ENCODE measurements at regions not wholly inside any gene's neighbourhood (a gene's known extent, or its start where the extent isn't known, plus 50 kb on each side); places are given as distances from the start of the nearest gene placed in this dataset.

DNA sequence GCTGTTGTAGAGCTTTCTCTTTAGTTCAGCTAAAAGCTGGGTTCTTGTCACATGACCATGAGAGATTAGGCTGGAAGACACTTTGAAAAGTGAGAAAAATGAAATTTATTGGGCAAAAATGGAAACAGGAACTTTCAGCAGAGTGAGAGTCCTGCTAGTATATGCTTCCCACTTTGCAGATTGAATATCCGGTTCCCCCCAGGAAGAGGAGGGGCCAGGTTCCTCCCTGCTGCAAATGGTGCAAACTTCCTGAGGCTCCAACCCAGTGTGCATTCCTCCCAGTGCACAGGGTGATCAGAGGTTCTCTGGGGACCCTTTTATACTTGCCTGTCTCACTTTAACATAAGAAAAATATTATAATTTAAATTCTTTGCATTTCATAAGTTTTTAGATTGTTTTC lies 119.9 kb upstream of the SPIN4 start:
- Histone ChIP-seq H3K4me3 (ENCODE audit: low read depth, low read length) (no peak overlapping the region), H2AFZ (ENCODE audit: low read length, unreplicated experiment) (no peak overlapping the region), H3K79me2 (ENCODE audit: control insufficient read depth, insufficient read depth, low read length, unreplicated experiment) (no peaks in the 10 kb centered on the region), H3K27me3 (ENCODE audit: insufficient read depth, low read length) (no peaks in the 10 kb centered on the region), H3K27ac (ENCODE audit: low read depth, low read length) (no peak overlapping the region), H3K36me3 (ENCODE audit: insufficient read depth, low read length) (no peaks in the 10 kb centered on the region), H3K4me1 (ENCODE audit: control insufficient read depth, insufficient read depth, low read length, unreplicated experiment) (no peaks in the 10 kb centered on the region)

- no peak overlapping the region for H3K27ac ChIP-seq (ENCODE audit: low read depth, low read length)
- H2AFZ ChIP-seq (ENCODE audit: low read length, unreplicated experiment): no peak overlapping the region
- no peaks in the 10 kb centered on the region for H3K36me3 ChIP-seq (ENCODE audit: insufficient read depth, low read length)
- H3K79me2 ChIP-seq (ENCODE audit: control insufficient read depth, insufficient read depth, low read length, unreplicated experiment): no peaks in the 10 kb centered on the region
- H3K4me3 ChIP-seq (ENCODE audit: low read depth, low read length): no peak overlapping the region
- H3K27me3 ChIP-seq (ENCODE audit: insufficient read depth, low read length): no peaks in the 10 kb centered on the region
- H3K4me1 ChIP-seq (ENCODE audit: control insufficient read depth, insufficient read depth, low read length, unreplicated experiment): no peaks in the 10 kb centered on the region
Measured at GRCh38 chrX:63470506-63470905, 119.4 kb upstream of the SPIN4 start.

DNA sequence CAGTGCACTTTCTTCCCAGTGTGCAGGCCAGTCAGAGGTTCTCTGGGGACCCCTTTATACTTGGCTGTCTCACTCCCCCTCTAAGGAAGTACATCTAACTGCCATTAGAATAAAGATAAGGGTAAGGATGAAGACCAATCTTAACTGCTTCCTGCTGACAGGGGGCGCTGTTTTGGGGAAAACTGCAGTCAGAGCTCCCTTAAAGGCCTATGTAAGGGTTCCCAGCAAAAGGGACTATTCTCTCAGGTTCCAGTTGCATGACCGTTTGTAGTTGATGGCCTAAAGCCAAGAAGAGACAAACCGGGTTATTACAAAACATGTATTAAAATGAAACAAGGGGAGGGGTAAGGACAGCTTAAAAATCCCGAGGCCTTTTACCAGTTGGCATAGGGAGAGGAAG lies 115.6 kb upstream of the SPIN4 start:
- Histone ChIP-seq H2AFZ (ENCODE audit: low read length, unreplicated experiment) (no peak overlapping the region), H3K27ac (ENCODE audit: low read depth, low read length) (no peak overlapping the region), H3K79me2 (ENCODE audit: control insufficient read depth, insufficient read depth, low read length, unreplicated experiment) (no peaks in the 10 kb centered on the region), H3K36me3 (ENCODE audit: insufficient read depth, low read length) (no peaks in the 10 kb centered on the region), H3K4me3 (ENCODE audit: low read depth, low read length) (no peak overlapping the region), H3K27me3 (ENCODE audit: insufficient read depth, low read length) (no peaks in the 10 kb centered on the region), H3K4me1 (ENCODE audit: control insufficient read depth, insufficient read depth, low read length, unreplicated experiment) (no peaks in the 10 kb centered on the region)

GRCh38 chrX:63458981-63459380 lies 107.8 kb upstream of the SPIN4 start:
- Histone ChIP-seq H3K4me3 (ENCODE audit: low read depth, low read length) (no peak overlapping the region), H2AFZ (ENCODE audit: low read length, unreplicated experiment) (no peak overlapping the region), H3K27ac (ENCODE audit: low read depth, low read length) (no peak overlapping the region), H3K36me3 (ENCODE audit: insufficient read depth, low read length) (no peaks in the 10 kb centered on the region), H3K27me3 (ENCODE audit: insufficient read depth, low read length) (no peaks in the 10 kb centered on the region), H3K79me2 (ENCODE audit: control insufficient read depth, insufficient read depth, low read length, unreplicated experiment) (no peaks in the 10 kb centered on the region), H3K4me1 (ENCODE audit: control insufficient read depth, insufficient read depth, low read length, unreplicated experiment) (no peaks in the 10 kb centered on the region)

DNA sequence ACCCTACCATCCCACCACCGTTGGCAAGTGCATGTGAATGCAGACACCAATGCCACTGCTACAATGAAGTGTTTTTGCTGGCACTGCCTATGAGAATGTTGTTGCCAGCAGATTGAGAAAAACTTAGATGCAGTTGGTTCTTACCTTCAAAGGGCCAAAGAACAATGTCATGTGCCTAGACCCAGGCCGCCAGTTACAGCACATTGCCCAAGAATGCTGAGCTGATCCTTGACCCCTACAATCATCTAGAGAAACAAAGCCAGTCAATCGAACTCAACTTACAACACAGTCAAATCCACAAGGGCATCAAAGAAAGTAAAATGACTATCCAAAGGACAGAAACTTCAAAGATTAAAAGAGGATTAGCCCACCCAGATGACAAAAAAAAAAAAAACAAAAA lies 102.4 kb upstream of the SPIN4 start:
- Histone ChIP-seq H3K4me3 (ENCODE audit: low read depth, low read length) (no peak overlapping the region), H3K27me3 (ENCODE audit: insufficient read depth, low read length) (no peaks in the 10 kb centered on the region), H3K27ac (ENCODE audit: low read depth, low read length) (no peak overlapping the region), H3K4me1 (ENCODE audit: control insufficient read depth, insufficient read depth, low read length, unreplicated experiment) (no peaks in the 10 kb centered on the region), H2AFZ (ENCODE audit: low read length, unreplicated experiment) (no peak overlapping the region), H3K36me3 (ENCODE audit: insufficient read depth, low read length) (no peaks in the 10 kb centered on the region), H3K79me2 (ENCODE audit: control insufficient read depth, insufficient read depth, low read length, unreplicated experiment) (no peaks in the 10 kb centered on the region)

DNA sequence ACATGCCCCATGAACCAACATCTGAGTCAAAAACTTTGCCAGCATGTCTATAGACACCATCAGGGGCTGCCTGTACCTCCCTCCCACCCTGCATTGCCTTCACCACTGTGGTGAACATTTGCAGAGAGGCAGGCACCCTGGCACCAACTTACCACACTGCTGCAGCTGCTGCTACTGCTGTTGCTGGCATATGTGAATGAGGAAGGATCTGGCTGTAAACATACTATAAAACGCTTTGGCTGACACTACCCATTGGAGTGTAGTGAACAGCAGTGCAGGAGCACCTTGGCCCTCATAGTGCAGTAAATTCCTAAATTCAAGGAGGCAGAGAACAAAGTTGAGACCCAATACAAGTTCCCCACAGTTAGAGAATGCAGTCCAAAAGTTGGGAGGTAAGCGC lies 90.6 kb upstream of the SPIN4 start:
- H3K27ac ChIP-seq (ENCODE audit: low read depth, low read length): no peak overlapping the region
- no peaks in the 10 kb centered on the region for H3K4me1 ChIP-seq (ENCODE audit: control insufficient read depth, insufficient read depth, low read length, unreplicated experiment)
- H3K36me3 ChIP-seq (ENCODE audit: insufficient read depth, low read length): no peaks in the 10 kb centered on the region
- H3K79me2 ChIP-seq (ENCODE audit: control insufficient read depth, insufficient read depth, low read length, unreplicated experiment): no peaks in the 10 kb centered on the region
- H2AFZ ChIP-seq (ENCODE audit: low read length, unreplicated experiment): no peak overlapping the region
- H3K27me3 ChIP-seq (ENCODE audit: insufficient read depth, low read length): no peaks in the 10 kb centered on the region
- H3K4me3 ChIP-seq (ENCODE audit: low read depth, low read length): no peak overlapping the region

- H2AFZ ChIP-seq (ENCODE audit: low read length, unreplicated experiment): no peak overlapping the region
- no peak overlapping the region for H3K27ac ChIP-seq (ENCODE audit: low read depth, low read length)
- H3K36me3 ChIP-seq (ENCODE audit: insufficient read depth, low read length): no peaks in the 10 kb centered on the region
- no peak overlapping the region for H3K4me3 ChIP-seq (ENCODE audit: low read depth, low read length)
- no peaks in the 10 kb centered on the region for H3K27me3 ChIP-seq (ENCODE audit: insufficient read depth, low read length)
- no peaks in the 10 kb centered on the region for H3K79me2 ChIP-seq (ENCODE audit: control insufficient read depth, insufficient read depth, low read length, unreplicated experiment)
- H3K4me1 ChIP-seq (ENCODE audit: control insufficient read depth, insufficient read depth, low read length, unreplicated experiment): no peaks in the 10 kb centered on the region
Measured at GRCh38 chrX:63439580-63439979, 88.4 kb upstream of the SPIN4 start.

- H3K27me3 ChIP-seq (ENCODE audit: insufficient read depth, low read length): no peaks in the 10 kb centered on the region
Measured at GRCh38 chrX:63436865-63437264, 85.7 kb upstream of the SPIN4 start.

GRCh38 chrX:63434665-63435064 lies 83.5 kb upstream of the SPIN4 start:
- H3K4me1 ChIP-seq (ENCODE audit: control insufficient read depth, insufficient read depth, low read length, unreplicated experiment): no peaks in the 10 kb centered on the region
- H3K27me3 ChIP-seq (ENCODE audit: insufficient read depth, low read length): no peaks in the 10 kb centered on the region
- H3K27ac ChIP-seq (ENCODE audit: low read depth, low read length): no peak overlapping the region
- H3K4me3 ChIP-seq (ENCODE audit: low read depth, low read length): no peak overlapping the region
- H3K79me2 ChIP-seq (ENCODE audit: control insufficient read depth, insufficient read depth, low read length, unreplicated experiment): no peaks in the 10 kb centered on the region
- H2AFZ ChIP-seq (ENCODE audit: low read length, unreplicated experiment): no peak overlapping the region
- H3K36me3 ChIP-seq (ENCODE audit: insufficient read depth, low read length): no peaks in the 10 kb centered on the region

More at GRCh38 chrX:63436865-63437264, 85.7 kb upstream of the SPIN4 start:
- H3K27ac ChIP-seq (ENCODE audit: low read depth, low read length): no peak overlapping the region
- H3K4me3 ChIP-seq (ENCODE audit: low read depth, low read length): no peak overlapping the region
- no peaks in the 10 kb centered on the region for H3K4me1 ChIP-seq (ENCODE audit: control insufficient read depth, insufficient read depth, low read length, unreplicated experiment)
- no peaks in the 10 kb centered on the region for H3K36me3 ChIP-seq (ENCODE audit: insufficient read depth, low read length)
- no peaks in the 10 kb centered on the region for H3K79me2 ChIP-seq (ENCODE audit: control insufficient read depth, insufficient read depth, low read length, unreplicated experiment)
- no peak overlapping the region for H2AFZ ChIP-seq (ENCODE audit: low read length, unreplicated experiment)

- H3K36me3 ChIP-seq (ENCODE audit: insufficient read depth, low read length): no peaks in the 10 kb centered on the region
- no peak overlapping the region for H2AFZ ChIP-seq (ENCODE audit: low read length, unreplicated experiment)
- no peaks in the 10 kb centered on the region for H3K4me1 ChIP-seq (ENCODE audit: control insufficient read depth, insufficient read depth, low read length, unreplicated experiment)
- no peaks in the 10 kb centered on the region for H3K27me3 ChIP-seq (ENCODE audit: insufficient read depth, low read length)
- H3K27ac ChIP-seq (ENCODE audit: low read depth, low read length): no peak overlapping the region
- no peak overlapping the region for H3K4me3 ChIP-seq (ENCODE audit: low read depth, low read length)
- H3K79me2 ChIP-seq (ENCODE audit: control insufficient read depth, insufficient read depth, low read length, unreplicated experiment): no peaks in the 10 kb centered on the region
Measured at GRCh38 chrX:63434206-63434605, 83.1 kb upstream of the SPIN4 start.

GRCh38 chrX:63430026-63430425 lies 78.9 kb upstream of the SPIN4 start:
- Histone ChIP-seq H3K27me3 (ENCODE audit: insufficient read depth, low read length) (no peaks in the 10 kb centered on the region), H3K4me3 (ENCODE audit: low read depth, low read length) (no peak overlapping the region), H2AFZ (ENCODE audit: low read length, unreplicated experiment) (no peak overlapping the region), H3K79me2 (ENCODE audit: control insufficient read depth, insufficient read depth, low read length, unreplicated experiment) (no peaks in the 10 kb centered on the region), H3K36me3 (ENCODE audit: insufficient read depth, low read length) (no peaks in the 10 kb centered on the region), H3K4me1 (ENCODE audit: control insufficient read depth, insufficient read depth, low read length, unreplicated experiment) (no peaks in the 10 kb centered on the region), H3K27ac (ENCODE audit: low read depth, low read length) (no peak overlapping the region)

GRCh38 chrX:63428348-63428747 lies 77.2 kb upstream of the SPIN4 start:
- Histone ChIP-seq H3K79me2 (ENCODE audit: control insufficient read depth, insufficient read depth, low read length, unreplicated experiment) (no peaks in the 10 kb centered on the region), H2AFZ (ENCODE audit: low read length, unreplicated experiment) (no peak overlapping the region), H3K4me1 (ENCODE audit: control insufficient read depth, insufficient read depth, low read length, unreplicated experiment) (no peaks in the 10 kb centered on the region), H3K4me3 (ENCODE audit: low read depth, low read length) (no peak overlapping the region), H3K27ac (ENCODE audit: low read depth, low read length) (no peak overlapping the region), H3K36me3 (ENCODE audit: insufficient read depth, low read length) (no peaks in the 10 kb centered on the region), H3K27me3 (ENCODE audit: insufficient read depth, low read length) (no peaks in the 10 kb centered on the region)
